ENCODE measurements at regions not wholly inside any gene's neighbourhood (a gene's known extent, or its start where the extent isn't known, plus 50 kb on each side); places are given as distances from the start of the nearest gene placed in this dataset.

DNA sequence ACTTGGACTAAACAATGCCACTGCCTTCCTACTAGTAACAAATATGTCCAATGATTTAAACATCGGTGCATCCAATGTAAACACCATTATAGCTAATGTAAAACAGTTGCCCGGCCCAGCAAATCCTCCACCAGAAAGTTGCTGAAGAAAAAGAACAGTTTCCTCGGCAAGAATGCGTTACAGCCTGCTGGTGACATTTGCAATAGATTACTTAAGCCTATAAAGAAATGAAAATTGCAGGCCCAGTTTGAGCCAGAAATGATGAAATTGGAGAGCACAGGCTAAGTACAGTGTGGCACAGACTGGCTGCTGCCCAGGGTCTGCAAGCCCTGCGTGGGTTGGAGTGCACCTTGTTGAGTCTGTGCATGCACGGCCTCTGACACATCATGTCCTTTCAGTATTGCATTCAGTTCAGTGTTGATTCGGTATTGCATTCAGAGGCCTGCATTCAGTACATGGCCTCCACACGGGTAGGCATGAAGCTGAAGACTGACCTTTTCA, 406.0 kb upstream of the KLF4 start:
- TF ChIP-seq, protein P1, sequence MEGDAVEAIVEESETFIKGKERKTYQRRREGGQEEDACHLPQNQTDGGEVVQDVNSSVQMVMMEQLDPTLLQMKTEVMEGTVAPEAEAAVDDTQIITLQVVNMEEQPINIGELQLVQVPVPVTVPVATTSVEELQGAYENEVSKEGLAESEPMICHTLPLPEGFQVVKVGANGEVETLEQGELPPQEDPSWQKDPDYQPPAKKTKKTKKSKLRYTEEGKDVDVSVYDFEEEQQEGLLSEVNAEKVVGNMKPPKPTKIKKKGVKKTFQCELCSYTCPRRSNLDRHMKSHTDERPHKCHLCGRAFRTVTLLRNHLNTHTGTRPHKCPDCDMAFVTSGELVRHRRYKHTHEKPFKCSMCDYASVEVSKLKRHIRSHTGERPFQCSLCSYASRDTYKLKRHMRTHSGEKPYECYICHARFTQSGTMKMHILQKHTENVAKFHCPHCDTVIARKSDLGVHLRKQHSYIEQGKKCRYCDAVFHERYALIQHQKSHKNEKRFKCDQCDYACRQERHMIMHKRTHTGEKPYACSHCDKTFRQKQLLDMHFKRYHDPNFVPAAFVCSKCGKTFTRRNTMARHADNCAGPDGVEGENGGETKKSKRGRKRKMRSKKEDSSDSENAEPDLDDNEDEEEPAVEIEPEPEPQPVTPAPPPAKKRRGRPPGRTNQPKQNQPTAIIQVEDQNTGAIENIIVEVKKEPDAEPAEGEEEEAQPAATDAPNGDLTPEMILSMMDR (IDR thresholded peaks at IDR 0.05; ENCODE audit: low read depth, low read length): no peak
- TF ChIP-seq MYC (IDR thresholded peaks at IDR 0.05; ENCODE audit: low read depth, low read length) (no peak), POLR2A (IDR thresholded peaks at IDR 0.05; ENCODE audit: extremely low read depth, insufficient read length) (no peak)
